GM18909 (cell line): ENCODE measurements at regions not wholly inside any gene's neighbourhood (a gene's known extent, or its start where the extent isn't known, plus 50 kb on each side); places are given as distances from the start of the nearest gene placed in this dataset.

Source experiments
- ATAC-seq: cut with Tn5 transposase; IDR thresholded peaks from one replicate; pipeline ENCODE4 v1.9.1; 2021; ENCODE audit warnings: mild to moderate bottlenecking; ENCODE audit not compliant: unreplicated experiment, poor library complexity

DNA sequence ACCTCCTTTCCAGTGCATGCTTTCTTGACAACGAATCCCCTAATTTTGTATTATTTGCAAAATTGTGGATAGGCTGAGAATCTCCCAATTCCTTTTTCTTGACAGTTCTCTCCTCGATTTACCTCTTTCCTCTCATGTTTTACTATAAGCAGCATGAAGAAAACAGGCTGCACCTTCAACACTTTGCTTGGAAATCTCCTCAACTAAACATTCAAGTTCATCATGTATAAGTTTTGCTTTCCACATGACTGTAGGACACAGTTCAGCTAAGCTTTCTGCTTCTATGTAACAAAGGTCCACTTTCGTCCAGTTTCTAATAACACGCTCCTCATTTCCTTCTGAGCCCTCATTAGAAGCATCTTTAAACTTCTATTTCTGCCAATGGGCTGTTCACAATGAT is 199.0 kb upstream of the NLRP1 start:
- no peak for ATAC-seq

DNA sequence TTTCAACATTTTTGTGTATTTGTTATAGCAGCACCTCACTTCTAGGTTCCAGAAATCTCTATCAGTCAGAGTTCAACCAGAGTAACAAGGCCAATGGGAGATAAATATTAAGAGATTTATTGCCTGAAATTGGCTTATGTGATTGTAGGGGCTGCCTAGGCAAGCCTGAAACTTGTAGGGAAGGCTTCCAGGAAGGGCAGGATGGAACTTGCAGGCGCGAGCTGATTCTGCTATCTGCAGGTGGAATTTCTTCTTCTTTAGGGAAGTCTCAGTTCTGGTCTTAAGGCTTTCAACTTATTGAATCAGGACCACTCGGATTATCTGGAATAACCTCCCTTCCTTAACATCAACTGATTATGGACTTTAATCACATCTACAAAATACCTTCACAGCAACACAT is 199.5 kb upstream of the NLRP1 start:
- no peak for ATAC-seq

DNA sequence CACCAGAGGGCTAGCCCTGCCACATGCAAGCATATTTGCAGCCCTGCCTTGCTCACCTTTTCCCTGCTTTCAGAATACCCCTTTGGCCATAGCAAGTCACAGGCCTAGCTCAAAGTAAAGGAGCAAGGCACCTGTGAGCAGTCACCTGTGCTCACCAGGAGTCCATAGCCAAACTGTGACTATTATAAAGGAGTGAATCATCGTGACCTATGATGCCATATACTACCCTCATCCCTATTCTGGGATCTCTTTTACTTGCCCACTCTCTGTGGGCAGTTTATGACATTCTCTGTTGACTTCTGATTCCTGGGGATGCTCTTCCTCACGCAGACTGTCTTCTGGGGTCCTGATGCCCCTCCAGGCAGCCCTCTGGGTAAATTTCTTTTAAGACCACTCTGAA is 200.5 kb upstream of the NLRP1 start:
- no peak for ATAC-seq

DNA sequence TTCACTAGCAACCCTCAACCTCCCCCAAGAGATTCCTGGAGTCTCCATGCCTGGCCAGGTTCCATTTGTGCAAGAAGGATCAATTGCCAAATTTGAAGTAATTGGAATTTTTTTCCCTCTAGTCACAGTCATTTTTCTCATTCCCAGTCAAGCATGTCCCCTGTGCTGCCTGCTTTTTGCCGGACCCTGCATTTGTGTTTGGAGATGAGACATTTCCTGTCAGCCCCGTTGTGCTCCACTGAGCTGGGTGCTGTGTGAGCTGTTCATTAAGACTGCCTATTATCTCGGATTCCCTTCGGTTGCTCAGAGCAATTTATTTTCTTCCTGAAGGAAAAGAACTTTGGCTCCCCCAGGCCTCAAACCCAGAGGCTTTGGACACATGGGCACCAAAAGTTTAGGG is 201.0 kb upstream of the NLRP1 start:
- no peak for ATAC-seq

DNA sequence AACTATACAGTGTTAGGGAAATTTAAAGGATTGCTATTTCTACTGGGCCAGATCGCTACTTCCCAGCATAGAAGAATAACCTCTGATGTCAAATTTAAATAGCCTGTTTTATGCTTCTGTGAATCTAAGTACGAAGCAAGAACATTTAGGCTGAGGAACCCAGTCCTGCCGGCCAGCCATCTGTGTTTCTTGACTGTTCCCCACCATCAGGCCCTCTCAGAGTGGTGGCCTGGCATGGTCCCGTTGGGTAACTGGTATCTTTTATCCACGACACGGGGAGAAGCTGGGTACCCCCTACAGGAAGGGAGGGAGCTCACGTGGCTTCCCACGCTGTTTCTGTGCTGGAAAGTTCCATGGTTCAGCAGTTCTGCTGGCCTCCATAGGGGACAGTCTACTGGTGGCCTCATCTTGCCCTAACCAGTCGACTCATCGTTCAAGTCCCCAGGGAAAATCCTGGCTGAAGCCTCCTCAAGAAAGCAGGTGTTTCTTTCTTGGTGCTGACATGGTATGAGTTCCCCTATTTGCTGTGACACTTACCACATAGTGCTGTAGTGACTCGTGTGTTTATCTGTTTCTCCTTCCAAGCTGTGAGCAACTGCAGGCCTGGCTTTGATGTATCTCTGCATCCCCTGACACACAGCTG is 201.7 kb upstream of the NLRP1 start:
- peak; percentile 62 for ATAC-seq

DNA sequence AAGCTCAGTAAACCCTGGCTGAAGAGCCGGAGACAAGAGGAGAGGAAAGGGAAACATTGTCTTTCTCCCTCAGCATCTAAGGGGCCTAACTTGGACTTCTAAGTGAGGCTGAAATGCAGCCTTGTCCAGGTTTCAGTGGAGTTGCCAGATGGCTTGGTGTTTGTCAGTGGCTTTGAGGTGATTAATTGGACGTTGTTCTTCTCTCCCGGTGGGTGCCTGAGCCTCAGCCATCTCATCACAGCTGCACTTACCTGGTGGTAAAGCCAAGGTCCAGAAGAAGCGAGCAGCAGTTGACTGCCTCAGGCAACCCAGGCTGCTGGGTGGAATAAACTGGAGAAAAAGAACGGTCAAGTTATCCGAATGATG is 202.2 kb upstream of the NLRP1 start:
- no peak for ATAC-seq

DNA sequence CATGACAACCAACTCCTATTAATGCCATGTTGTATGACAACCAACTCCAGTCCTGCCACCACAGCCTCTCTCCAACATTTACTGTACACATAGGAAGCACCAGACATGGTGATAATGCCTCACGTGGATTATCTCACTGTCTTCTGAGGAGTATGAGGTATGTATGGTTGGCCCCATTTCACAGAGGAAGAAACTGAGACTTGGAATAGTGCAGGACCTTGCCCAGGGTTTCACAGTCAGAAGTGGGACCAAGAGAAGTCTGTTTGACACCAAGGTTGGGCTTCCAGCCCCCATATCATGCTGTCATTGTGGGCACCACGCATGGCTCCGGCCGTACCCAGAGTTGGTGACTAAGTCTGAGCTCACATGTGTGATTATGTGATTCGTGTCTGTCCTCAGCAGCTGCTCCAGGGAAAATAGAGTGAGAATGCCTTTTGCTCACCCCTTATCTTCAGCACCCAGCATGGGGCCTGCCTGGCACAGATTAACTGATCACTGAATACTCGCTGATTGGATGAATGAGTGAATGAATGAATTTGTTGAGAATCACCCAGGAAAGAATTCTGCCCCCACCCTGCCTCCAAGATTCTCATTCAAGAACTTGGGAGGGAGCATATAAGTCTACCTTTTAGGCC is 204.1 kb upstream of the NLRP1 start:
- no peak for ATAC-seq

DNA sequence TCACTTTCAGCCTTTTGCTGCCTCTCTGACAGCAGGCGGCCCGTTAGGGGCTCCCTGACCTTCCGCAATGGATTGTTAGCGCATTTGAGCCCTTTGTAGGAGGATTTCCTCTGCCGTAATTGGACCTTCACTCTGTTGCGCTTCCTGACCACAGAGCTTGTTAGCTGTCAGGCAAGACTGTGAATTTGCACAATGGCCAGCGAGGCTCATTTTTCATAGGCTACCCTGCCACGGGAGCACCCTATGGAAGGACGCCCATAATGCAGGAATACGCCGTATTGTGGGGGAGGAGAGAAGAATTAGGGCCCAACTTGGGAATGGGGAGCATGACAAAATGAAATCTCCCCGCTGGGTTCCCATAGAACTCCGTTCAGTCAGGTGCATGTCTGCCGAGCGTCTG is 205.2 kb upstream of the NLRP1 start:
- no peak for ATAC-seq

DNA sequence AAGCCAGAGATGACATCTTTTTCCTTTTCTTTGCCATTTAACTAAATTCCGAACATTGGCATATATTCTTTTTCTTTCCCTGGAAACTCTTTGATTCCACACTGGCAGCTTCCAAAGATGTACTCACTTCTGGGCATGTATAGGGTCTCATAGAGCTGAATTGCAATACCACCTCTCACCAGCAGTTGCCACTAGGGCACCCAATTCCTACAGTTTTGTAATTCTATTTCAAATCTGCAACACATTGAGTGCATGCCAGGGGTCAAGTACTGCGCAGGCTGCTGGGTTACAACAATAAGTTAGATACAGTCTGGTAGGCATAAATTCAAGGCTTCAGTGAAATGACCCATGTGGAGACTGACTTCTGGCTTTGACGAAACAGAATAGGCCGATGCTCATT is 208.8 kb upstream of the NLRP1 start:
- ATAC-seq = no peak

DNA sequence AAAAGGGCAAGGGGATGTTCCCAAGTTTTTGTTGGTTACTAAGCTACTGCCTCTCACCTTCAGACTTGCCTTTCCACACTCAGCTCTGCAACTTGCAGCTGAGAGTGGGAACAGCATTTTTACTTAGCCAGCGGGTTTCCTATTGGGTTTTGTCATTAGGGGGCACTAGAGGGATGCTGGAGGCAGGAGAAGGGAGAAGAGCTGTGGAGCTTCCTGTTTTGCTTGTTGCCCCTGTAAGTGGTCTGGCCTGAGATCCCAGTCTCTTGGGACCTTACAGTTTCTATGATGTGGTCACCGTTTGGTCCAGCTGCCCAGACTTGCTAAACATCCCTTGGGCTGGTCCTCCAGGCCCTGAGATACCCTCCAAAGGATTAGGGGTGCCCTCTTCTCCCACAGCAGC is 209.6 kb upstream of the NLRP1 start:
- ATAC-seq = no peak

DNA sequence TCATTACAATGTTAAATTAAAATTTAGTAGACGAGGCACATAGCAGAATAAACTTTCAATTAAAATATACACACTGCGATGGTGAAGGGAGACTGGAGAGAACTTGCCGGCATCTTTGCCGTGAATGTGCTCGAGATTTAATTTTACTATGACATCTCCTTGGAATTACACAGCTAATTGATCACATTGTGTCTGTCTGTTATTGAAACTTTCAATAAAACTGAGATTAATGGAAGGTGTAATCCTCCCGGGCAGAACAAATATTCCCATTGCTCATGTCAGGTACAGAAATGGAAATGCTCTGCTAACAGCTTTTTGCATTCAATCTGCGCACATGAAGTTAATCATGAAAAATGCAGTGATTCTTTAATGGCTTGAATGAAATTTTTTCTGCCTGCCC is 210.1 kb upstream of the NLRP1 start:
- ATAC-seq = no peak

DNA sequence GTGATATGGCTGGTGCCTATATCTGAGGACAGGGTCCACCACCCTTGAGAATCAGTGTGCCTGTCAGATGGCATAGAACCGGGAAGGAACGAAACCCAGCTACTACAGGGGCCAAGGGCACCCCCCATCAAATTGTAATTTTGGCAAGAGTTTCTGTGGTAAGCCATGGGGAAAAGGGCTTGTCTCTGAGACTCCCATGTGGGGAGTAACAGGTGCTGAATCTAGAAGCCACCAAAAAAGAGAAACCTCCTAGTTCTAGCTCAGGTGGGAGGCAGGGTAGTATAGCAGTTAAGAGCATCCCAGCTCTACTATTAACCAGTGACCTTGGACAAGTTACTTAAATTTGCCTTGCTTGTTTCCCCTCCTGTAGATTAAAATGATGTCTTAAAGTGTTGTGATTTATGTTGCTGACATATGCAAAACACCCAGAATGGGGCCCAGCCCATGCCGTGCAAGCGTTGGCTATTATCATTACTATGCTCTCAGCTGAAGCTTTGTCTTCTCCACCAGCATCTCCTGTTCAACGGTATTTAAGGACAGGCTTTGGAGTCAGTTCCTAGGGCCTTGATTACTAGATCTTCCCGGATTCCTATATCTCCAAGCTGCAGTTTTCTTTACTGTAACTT is 210.7 kb upstream of the NLRP1 start:
- ATAC-seq = no peak

DNA sequence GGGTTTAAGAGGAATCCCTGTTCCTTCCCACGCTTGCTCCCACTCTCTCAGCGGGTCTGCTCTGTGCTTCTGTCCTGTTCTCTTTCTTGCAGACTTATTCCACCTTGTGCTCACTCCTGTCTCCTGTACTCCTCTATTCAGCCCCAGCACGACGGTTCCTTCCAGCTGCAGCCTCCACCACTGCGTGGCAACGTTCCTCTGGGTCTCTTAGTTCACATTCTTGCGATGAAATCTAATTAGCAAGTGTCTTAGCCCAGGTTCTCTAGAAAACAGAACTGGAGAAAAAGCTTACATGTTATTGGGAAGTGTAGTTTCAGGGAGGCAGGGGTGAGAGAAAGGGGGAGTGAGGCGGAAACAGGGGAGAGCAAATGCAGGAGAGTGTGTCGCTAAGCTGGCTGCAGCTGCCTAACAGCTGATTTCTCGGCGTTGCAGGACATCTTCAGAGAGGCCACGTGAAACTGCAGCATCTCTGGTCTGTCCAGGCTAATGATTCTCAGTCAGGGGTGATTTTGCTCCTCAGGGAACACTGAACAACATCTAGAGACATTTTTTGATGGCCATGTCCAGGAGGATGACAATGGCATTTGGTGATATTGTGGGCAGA is 213.2 kb upstream of the NLRP1 start:
- no peak for ATAC-seq

DNA sequence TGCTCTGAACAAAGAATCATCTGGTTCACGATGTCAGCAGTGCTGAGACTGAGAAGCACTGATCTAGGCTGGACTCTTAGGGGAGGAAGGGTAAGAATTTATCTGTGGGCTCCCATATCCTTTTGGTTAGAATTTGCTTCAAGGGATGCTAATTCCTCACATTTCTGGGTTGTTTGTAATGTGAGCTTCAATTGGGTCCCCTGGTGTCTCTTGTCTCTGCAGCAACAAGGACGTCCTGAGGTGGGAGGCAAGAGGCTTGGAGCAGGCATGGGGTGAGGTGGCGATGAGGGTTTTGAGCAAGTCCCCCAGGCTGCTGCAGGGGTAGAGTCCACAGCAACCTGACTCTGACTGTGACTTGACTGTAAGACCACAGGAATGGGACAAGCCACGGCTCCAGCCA is 213.8 kb upstream of the NLRP1 start:
- no peak for ATAC-seq

DNA sequence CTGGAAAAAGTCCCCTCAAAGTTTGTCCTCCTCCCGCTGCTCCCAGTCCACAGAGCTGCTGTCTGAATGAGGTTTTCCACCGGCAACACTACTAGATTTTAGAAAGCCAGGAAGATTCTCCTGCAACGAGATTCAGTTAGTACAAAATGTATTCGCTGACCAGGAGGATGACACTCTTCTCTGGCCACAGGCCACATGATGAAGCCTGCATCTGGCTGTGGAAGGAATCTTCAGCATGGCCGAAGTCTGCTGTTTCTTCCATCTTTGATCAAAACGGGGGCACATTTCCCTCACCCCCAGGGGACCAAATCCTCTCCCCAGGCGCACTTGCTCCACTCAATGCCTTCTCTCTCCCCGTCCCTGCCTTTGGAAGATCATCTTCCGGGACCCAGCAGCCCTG is 215.8 kb upstream of the NLRP1 start:
- no peak for ATAC-seq

DNA sequence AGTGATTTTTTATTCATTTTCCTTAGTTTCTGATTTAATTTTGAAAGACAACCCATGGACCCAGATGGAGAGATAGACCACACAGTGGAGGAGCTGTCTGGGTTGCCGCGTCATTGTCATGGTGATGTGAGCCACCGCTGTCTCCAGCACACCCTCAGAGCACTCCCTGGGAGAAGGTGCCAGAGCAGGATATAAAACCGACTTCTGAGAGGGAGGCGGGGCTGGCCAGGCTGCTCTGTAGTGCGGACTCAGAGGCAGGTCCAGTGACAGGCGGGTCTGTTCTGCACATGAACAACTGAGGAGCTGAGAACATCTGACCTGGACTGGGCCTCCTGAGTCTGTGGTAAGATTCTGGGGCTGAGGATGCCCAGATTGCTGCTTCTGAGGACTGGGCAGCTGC is 216.3 kb upstream of the NLRP1 start:
- ATAC-seq = no peak

DNA sequence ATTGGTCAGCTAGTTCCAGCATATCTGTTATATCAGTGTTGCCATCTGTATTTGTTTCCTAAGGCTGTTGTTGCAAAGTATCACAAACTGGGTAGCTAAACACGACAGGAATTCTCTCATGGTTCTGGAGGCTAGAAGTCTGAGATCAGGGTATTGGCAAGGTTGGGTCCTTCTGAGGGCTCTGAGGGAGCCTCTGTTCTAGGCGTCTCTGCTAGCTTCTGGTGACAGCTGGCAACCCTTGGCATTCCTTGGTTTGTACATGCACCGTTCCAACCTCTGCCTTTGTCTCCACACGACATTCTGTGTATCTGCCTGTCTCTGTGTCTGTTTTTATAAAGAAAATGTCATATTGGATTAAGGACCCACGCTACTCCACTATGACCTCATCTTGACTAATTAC is 219.9 kb upstream of the NLRP1 start:
- no peak for ATAC-seq

DNA sequence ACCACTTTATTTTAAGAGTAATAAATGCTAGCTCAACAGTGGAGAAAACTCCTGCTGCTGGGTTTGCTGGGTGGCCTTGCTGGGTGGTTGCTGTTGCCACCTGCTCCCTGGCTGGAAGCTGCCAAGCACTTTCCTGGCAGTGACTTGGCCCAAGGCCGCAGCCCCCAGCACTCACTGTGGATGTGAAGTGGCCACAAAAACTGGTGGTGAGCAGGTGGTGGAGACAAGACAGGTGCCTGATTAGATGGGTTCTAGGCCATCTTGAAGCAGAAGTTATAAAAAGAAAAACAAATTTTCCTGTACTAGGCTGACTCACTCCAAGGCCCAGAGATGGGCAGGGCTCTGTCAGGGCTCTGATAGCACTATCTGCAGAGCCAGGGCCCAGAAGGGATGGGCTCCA is 224.7 kb upstream of the NLRP1 start:
- ATAC-seq = no peak

DNA sequence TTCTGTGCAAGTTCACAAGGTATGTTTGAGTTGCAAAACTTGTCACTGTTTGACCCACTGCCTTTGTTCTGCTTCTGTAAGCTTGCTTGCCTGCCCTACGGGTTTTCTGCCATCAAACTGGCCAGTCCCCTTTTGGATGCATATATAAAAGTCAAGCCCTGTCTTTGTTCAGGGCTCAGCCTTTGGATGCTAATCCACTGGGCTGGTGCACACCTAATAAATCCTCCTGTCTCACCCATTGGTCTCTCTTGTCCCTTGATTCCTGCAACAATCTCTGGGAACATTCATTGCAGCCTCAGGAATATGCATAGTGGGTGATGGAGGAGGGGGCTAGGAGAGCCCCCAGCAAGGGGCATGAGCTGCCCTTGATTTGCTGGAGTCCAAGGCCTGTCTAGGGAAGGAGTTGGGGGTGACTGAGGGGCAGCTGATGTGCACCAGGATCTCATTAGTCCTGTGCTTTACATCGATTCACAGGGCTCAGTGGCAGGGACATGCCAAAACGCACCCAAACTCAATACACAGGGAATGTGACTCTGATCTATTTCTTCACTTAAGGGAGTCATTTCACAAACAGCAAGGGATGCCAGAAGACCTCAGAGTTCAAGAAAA is 225.4 kb upstream of the NLRP1 start:
- ATAC-seq = no peak

DNA sequence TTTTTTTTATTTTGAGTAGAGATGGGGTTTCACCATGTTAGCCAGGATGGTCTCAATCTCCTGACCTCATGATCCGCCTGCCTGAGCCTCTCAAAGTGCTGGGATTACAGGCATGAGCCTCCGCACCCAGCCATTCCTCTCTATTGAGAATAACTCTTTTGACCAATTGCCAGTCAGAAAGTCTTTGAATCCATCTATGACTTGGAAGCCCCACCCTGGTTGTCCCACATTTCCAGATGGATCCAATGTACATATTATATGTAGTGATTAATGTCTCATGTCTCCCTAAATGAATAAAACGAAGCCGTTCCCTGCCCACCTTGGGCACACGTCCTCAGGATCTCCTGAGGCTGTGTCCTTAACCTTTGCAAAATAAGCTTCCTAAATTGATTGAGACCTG is 228.3 kb upstream of the NLRP1 start:
- ATAC-seq = no peak

DNA sequence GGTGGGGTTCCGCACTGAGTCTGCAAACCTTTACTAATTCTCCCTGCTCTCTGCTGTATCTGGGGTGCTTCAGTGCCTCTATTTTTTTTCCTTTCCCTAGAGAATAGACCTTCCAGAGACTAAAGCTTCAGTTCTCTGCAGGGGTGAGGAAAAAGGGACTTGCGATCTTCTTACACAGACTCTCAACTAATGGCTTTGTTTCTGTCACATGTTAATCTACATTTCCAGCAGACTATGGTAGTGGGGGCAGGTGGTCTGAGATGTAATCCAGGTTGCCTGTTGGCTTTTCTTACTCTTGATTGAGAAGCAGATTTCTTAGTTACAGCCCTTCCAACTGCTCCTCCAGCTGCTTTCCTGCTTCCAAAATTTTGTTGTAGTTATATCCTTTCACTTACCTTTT is 229.0 kb upstream of the NLRP1 start:
- ATAC-seq = no peak
